Activated naive CD4-positive, alpha-beta T cell treated with anti-CD3 and anti-CD28 coated beads, Interleukin-2, amount 50 U/mL, for 24 hours (primary cell): ENCODE measurements at regions not wholly inside any gene's neighbourhood (a gene's known extent, or its start where the extent isn't known, plus 50 kb on each side); places are given as distances from the start of the nearest gene placed in this dataset.
"Not testable (repeated sequence)": the region's sequence is repeated elsewhere in the genome, so short reads cannot be mapped to it uniquely, and the experiment has no call there.

Experiments used
- H3K27ac Mint-ChIP-seq: one replicate; pipeline ENCODE4 v1.8.0; 2021; ENCODE audit warnings: mild to moderate bottlenecking, mixed read lengths
- H3K27me3 Mint-ChIP-seq: one replicate; pipeline ENCODE4 v1.8.0; 2021; ENCODE audit warnings: mixed read lengths
- H3K36me3 Mint-ChIP-seq: one replicate; pipeline ENCODE4 v1.8.0; 2021; ENCODE audit warnings: mixed read lengths
- H3K4me1 Mint-ChIP-seq: one replicate; pipeline ENCODE4 v1.8.0; 2021; ENCODE audit warnings: mixed read lengths
- H3K4me3 Mint-ChIP-seq: one replicate; pipeline ENCODE4 v1.8.0; 2021; ENCODE audit warnings: mild to moderate bottlenecking, mixed read lengths
- H3K9me3 Mint-ChIP-seq: one replicate; pipeline ENCODE4 v1.8.0; 2021; ENCODE audit warnings: mixed read lengths

DNA sequence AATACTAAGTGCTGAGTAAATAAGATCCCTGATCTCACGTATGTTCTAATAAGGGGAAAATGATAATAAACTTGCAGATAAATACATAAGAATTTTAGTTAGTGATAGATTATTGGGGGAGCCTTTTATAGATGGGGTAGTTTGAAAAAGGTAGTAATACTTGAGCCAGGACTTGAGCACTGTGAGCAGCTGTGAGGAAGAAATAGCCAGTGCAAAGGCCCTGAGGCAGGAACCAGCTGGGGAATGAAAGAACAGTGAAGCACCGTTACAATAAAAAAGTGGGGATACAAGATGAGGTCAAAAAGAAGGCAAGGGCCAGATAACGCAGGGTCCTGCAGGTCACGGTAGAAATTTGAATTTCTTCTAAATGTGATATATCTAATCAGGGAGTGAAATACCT lies 234.8 kb upstream of the ELL2 start:
- peaks cover 3% of the 10 kb centered on the region for H3K4me1 Mint-ChIP-seq
- H3K27me3 Mint-ChIP-seq, result peaks cover 7% of the 10 kb centered on the region
- no peak overlapping the region for H3K4me3 Mint-ChIP-seq
- H3K9me3 Mint-ChIP-seq, result no peaks in the 10 kb centered on the region
- no peaks in the 10 kb centered on the region for H3K36me3 Mint-ChIP-seq
- no peak overlapping the region for H3K27ac Mint-ChIP-seq

DNA sequence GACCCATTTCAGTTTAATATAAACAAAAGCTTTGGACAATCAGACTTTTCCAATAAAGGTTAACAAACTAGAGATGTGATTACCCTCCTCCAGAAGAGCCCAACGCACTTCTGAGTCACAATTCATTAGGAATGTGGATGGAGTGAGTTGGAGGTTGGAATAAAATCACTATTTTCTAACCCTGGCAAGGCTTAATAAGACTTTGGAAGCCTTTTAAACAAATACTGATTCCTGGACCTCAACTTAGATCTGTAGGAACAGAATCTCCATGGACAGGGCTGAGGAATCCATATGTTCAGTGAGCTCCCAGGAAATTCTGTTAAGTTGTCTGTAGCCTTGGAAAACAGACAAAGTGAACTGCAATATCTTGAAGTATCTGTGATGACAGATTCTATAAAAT lies 233.5 kb upstream of the ELL2 start:
- Mint-ChIP-seq H3K4me3 (no peak overlapping the region), H3K4me1 (peaks cover 3% of the 10 kb centered on the region), H3K27me3 (peaks cover 9% of the 10 kb centered on the region), H3K27ac (no peak overlapping the region), H3K9me3 (no peaks in the 10 kb centered on the region), H3K36me3 (no peaks in the 10 kb centered on the region)

DNA sequence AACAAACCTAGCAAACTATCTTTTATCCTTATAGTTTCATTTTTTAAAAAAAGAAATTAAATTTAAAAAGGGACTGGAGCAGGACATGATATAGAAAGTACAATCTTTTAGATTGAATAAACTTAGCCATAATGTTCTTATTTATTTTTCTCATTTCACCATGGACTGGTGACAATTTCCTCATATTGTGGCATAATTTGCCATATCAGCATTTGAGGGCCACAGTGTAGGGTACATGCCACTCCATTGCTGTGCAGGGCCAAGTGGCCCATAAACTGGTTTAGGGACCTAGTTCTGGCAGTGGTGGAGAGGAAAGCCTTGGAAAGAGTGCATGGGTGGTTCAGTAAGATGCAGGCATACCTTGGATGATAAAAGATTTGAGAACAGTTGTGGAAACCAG lies 232.9 kb upstream of the ELL2 start:
- peaks cover 3% of the 10 kb centered on the region for H3K4me1 Mint-ChIP-seq
- no peaks in the 10 kb centered on the region for H3K9me3 Mint-ChIP-seq
- no peak overlapping the region for H3K27ac Mint-ChIP-seq
- no peak overlapping the region for H3K4me3 Mint-ChIP-seq
- no peaks in the 10 kb centered on the region for H3K36me3 Mint-ChIP-seq
- peaks cover 12% of the 10 kb centered on the region for H3K27me3 Mint-ChIP-seq

DNA sequence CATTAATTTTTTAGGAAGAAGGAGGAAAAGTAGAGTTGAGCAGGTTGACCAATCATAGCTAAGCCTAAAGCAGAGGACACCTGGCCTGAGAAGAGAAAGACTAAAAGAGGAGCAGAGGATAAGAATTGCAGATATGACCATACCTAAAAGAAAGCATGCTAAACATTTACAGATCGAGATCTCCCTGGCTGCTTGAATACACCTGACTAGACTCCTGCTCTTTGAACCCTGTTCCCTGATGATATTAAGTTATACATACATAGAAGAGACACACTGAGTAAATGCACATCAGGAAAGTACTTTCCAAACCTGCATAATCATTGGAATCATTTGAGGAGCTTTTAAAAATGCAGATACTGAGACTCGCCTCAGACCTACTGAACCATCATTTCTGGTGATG lies 232.3 kb upstream of the ELL2 start:
- no peaks in the 10 kb centered on the region for H3K9me3 Mint-ChIP-seq
- no peak overlapping the region for H3K4me3 Mint-ChIP-seq
- H3K27ac Mint-ChIP-seq, result no peak overlapping the region
- H3K27me3 Mint-ChIP-seq, result peaks cover 17% of the 10 kb centered on the region
- no peaks in the 10 kb centered on the region for H3K36me3 Mint-ChIP-seq
- peaks cover 3% of the 10 kb centered on the region for H3K4me1 Mint-ChIP-seq

DNA sequence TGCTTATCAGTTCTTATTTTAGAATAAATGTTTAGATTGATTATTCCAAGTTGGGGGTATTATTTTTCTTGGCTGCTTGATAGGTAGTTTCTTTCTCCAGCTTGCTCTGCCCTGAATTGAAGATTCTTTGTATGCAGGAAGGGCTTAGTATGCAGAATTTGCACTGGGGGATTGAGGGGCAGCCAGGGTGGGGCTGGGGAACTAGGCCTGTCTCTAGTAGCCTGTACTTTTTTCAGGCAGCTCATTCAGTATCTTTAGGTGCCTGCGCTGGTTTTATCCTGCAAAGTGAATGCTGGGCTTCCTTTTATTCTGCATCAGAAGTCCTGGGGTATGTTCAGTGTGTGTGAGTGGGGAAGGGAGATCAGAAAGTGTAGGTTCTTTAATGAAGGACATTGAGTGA lies 228.3 kb upstream of the ELL2 start:
- H3K4me3 Mint-ChIP-seq, result no peak overlapping the region
- peaks cover 5% of the 10 kb centered on the region for H3K9me3 Mint-ChIP-seq
- peaks cover 3% of the 10 kb centered on the region for H3K4me1 Mint-ChIP-seq
- no peak overlapping the region for H3K27ac Mint-ChIP-seq
- peaks cover 16% of the 10 kb centered on the region for H3K27me3 Mint-ChIP-seq
- no peaks in the 10 kb centered on the region for H3K36me3 Mint-ChIP-seq

DNA sequence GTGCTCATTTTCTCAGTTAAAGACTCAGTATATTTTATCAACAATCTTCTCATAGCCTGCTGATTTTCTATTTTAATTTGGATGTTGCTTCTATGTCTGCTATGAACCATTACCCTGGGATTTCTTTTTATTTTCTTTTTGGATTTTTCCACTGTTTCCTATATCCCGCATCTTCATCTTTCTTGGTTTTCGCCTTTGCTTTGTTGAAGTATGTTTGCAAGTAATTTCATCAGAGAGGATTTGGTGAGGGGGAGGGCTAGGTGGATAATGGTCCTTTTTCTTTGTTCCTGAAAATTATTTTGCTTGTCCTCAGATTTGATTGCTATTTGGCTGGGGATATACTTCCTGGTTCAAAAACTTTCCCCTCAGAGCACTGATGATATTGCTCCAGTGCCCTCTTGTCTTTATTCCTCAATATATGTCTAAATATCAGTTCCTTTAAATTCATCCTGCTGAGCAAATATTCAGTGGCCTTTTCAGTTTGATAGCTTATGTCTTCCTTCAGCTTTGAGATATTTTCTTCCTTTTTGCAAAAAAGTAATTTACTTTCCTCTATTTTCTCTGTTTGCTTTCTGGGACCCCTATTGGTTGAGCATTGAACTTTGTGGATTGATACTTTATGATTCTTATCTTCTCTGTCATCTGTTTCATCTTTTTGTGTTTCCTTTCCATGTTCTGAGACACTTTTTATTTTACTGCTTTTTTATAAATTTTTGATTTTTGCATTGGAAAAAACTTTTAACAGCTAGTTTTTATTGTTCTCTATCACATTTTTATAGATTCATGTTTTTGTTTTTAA lies 227.6 kb upstream of the ELL2 start:
- Mint-ChIP-seq H3K27ac (no peak overlapping the region), H3K4me3 (no peak overlapping the region), H3K36me3 (no peaks in the 10 kb centered on the region), H3K9me3 (peaks cover 5% of the 10 kb centered on the region), H3K4me1 (peaks cover 3% of the 10 kb centered on the region), H3K27me3 (peaks cover 17% of the 10 kb centered on the region)

DNA sequence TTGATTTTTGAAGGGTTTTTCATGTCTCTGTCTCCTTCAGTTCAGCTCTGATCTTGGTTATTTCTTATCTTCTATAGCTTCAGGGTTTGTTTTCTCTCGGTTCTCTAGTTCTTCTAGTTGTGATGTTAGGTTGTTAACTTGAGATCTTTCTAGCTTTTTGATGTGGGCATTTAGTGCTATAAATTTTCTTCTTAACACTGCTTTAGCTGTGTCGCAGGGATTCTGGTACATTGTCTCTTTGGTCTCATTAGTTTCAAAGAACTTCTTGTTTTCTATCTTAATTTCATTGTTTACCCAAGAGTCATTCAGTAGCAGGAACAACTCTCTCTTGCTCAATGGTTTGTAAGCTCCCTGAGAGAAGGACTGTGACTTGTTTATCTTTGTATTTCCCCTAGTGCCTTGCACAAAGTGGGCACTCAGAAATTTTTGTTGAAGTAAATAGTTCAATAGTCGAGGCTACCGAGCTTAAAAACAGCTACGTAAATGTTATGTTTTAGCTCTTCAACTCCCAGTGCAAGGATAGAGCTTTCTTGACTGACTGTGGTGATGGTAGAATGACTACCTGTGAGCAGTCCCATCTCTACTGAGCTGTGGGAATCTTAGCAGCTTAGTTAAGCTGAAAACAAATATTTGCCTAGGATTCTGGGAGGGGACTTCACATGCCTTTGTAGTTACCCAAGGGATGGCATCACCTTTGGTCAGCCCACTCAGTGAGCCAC lies 225.8 kb upstream of the ELL2 start:
- Mint-ChIP-seq H3K4me1 (no peaks in the 10 kb centered on the region), H3K27me3 (peaks cover 16% of the 10 kb centered on the region), H3K36me3 (no peaks in the 10 kb centered on the region), H3K4me3 (no peak overlapping the region), H3K27ac (no peak overlapping the region), H3K9me3 (peaks cover 5% of the 10 kb centered on the region)

DNA sequence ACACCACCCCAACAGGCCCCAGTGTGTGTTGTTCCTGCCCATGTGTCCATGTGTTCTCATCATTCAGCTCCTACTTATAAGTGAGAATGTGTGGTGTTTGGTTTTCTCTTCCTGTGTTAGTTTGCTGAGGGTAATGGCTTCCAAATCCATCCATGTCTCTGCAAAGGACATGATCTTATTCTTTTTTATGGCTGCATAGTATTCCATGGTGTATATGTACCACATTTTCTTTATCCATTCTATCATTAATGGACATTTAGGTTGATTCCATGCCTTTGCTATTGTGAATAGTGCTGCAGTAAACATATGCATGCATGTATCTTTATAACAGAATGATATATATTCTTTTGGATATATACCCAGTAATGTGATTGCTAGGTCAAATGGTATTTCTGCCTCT lies 222.9 kb upstream of the ELL2 start:
- not testable (repeated sequence) for H3K4me1 Mint-ChIP-seq, H3K9me3 Mint-ChIP-seq, H3K36me3 Mint-ChIP-seq, H3K4me3 Mint-ChIP-seq, H3K27ac Mint-ChIP-seq, H3K27me3 Mint-ChIP-seq

DNA sequence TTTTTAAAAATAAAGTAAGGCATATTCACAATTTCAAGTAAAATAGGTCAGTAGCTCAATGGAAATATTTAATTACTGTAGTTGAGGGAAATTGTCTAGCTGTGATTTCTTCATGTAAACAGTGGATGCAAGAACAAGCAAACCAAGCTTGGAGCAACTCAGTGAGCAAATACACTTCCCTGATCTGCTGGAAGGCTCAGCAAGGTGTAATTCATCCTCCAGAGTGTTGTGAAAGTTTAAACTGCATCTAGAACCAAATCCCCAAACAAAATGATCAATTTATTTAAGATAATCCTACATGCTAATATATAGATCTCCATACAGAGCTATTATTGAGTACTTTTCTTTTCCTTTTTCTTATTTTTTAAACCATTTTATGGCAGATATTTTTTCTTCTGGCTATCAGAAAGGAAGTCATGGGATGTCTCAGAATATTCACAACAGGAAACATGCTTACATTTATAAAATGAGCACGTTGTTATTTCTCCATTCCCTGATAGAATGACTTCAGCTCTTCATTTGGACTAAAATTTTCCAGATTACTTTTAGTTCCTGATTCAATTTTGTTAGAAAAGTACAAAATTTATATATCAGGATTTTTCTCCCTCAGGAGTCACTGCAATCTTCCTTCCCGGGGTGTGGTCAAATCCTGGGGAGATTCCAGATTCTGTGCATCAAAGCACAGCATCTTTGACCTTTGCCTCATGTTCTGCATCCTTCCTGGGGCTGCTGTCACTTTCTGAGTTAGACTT lies 219.2 kb upstream of the ELL2 start:
- Mint-ChIP-seq H3K27ac (no peak overlapping the region), H3K36me3 (no peaks in the 10 kb centered on the region), H3K4me1 (no peaks in the 10 kb centered on the region), H3K9me3 (peaks cover 5% of the 10 kb centered on the region), H3K4me3 (no peak overlapping the region), H3K27me3 (peaks cover 2% of the 10 kb centered on the region)

DNA sequence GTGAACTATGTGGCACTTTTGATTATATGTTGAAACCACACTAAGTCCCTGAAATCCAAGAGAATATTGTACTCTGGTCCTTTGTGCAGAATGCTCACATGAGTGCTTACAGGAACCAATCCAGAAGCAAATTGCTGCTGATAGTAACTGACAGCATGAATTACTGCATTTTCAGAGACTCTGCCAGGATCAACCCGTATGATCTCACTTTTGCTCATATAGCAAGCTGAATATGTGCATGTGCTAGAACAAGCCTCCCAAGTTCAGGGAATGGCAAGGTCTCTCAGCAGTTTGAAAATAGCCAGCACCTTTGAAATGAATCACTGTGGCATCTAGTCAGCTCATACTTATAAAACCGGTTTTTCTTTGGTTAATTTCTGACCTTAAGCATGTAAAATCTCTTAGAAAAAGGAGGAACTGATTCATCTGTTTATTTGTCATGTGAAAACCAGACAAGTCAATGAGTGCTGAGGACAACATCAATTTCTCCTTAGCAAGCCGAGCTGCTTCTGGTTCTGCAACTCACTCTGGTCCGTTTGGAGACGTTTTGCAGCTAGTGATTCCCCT lies 215.7 kb upstream of the ELL2 start:
- H3K27me3 Mint-ChIP-seq, result no peaks in the 10 kb centered on the region
- no peaks in the 10 kb centered on the region for H3K4me1 Mint-ChIP-seq
- no peaks in the 10 kb centered on the region for H3K36me3 Mint-ChIP-seq
- H3K27ac Mint-ChIP-seq, result no peak overlapping the region
- no peaks in the 10 kb centered on the region for H3K9me3 Mint-ChIP-seq
- H3K4me3 Mint-ChIP-seq, result no peak overlapping the region

DNA sequence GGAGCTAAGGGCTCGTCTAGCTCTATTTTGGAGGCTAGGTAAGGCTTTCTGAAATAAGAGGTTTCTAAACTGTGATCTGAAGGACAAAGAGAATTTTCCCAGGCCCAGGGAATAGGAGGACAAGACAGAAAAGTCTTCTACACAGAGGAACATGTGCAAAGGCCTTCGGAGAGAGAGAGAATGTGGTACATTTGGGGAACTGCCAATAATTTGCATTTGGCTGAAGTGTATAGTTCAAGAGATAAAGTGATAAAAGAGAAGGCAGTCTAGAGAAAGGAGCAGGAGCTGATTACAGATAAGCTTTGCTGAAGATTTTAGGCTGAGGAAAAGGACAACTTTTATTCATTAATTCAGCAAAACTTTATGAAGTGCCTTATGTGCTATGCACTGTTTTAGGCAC lies 214.4 kb upstream of the ELL2 start:
- Mint-ChIP-seq H3K27me3 (no peaks in the 10 kb centered on the region), H3K4me1 (no peaks in the 10 kb centered on the region), H3K9me3 (no peaks in the 10 kb centered on the region), H3K36me3 (no peaks in the 10 kb centered on the region), H3K27ac (no peak overlapping the region), H3K4me3 (no peak overlapping the region)

DNA sequence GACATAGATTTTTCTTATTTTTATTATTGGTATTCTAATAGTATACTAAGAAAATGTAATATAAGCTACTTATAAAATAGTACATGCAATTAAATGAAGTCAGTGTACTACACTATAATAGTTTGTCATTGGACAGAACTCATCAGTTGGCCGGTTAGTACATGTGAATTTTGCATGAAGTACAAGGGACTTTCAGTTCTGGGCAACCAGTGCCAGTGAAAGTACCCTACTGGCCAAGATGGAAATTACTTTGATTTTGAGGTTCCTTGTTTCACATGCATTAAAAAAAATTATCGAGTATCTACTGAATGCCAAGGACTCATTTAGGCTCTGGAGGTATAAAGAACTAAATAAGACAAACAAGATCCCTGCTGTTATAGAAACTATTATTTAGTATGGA lies 213.4 kb upstream of the ELL2 start:
- Mint-ChIP-seq H3K36me3 (no peaks in the 10 kb centered on the region), H3K9me3 (no peaks in the 10 kb centered on the region), H3K4me1 (no peaks in the 10 kb centered on the region), H3K27ac (no peak overlapping the region), H3K27me3 (no peaks in the 10 kb centered on the region), H3K4me3 (no peak overlapping the region)

DNA sequence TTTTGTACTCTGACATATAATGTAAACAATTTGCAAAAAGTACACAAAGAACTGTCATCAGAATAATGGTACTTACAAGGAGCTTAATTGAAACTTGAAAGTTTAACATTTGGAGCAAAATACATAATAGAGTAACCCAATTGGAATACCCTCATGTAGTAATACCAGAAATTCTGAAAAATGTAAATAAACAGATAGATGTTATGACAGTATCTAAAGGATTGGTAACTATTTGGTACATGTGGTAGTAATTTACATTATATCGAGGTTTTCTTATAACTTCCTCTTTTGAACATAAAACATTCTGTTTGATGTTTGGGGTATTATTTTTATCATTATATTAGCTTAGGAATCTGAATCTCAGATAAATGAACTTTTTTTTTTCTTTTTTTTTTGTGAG lies 211.7 kb upstream of the ELL2 start:
- H3K4me1 Mint-ChIP-seq, result no peaks in the 10 kb centered on the region
- no peaks in the 10 kb centered on the region for H3K36me3 Mint-ChIP-seq
- H3K9me3 Mint-ChIP-seq, result no peaks in the 10 kb centered on the region
- H3K4me3 Mint-ChIP-seq, result no peak overlapping the region
- H3K27me3 Mint-ChIP-seq, result no peaks in the 10 kb centered on the region
- H3K27ac Mint-ChIP-seq, result no peak overlapping the region

DNA sequence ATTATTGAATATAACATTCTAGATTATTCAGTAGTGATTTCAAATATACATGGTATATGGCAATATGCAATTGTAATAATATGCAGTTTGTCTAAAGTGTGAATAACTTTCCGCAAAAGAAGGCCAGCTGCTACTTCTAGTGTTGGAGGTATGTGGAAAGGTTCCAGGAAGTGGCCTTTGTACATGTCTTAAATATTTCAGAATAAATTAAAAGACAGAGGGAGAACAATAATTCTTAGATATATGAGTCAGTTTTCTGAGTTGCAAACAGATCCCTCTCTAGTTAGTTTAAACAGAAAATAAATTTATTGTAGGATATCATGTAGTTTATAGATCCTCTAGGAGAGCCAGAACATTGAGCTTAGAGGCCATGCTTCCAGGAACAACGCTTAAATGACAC lies 210.8 kb upstream of the ELL2 start:
- H3K4me1 Mint-ChIP-seq, result no peaks in the 10 kb centered on the region
- no peaks in the 10 kb centered on the region for H3K9me3 Mint-ChIP-seq
- no peaks in the 10 kb centered on the region for H3K27me3 Mint-ChIP-seq
- H3K4me3 Mint-ChIP-seq, result no peak overlapping the region
- H3K27ac Mint-ChIP-seq, result no peak overlapping the region
- H3K36me3 Mint-ChIP-seq, result no peaks in the 10 kb centered on the region

DNA sequence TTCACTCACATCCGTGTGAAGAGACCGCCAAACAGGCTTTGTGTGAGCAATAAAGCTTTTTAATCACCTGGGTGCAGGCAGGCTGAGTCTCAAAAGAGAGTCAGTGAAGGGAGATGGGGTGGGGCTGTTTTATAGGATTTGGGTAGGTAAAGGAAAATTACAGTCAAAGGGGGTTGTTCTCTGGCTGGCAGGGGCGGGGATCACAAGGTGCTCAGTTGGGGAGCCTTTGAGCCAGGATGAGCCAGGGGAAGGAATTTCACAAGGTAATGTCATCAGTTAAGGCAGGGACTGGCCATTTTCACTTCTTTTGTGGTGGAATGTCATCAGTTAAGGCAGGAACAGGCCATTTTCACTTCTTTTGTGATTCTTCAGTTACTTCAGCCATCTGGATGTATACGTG lies 210.3 kb upstream of the ELL2 start:
- not testable (repeated sequence) for H3K27ac Mint-ChIP-seq, H3K4me3 Mint-ChIP-seq, H3K9me3 Mint-ChIP-seq, H3K27me3 Mint-ChIP-seq, H3K36me3 Mint-ChIP-seq, H3K4me1 Mint-ChIP-seq
